ENCODE measurements at regions not wholly inside any gene's neighbourhood (a gene's known extent, or its start where the extent isn't known, plus 50 kb on each side); places are given as distances from the start of the nearest gene placed in this dataset.

- Histone ChIP-seq H2BK15ac (ENCODE audit: low read depth, low read length) (no peak overlapping the region), H3K27me3 (ENCODE audit: insufficient read depth, low read length) (no peaks in the 10 kb centered on the region), H3K79me2 (ENCODE audit: insufficient read depth, low read length) (no peaks in the 10 kb centered on the region), H2BK120ac (ENCODE audit: low read depth, low read length, poor library complexity, severe bottlenecking) (no peak overlapping the region), H2AFZ (ENCODE audit: low read length) (no peak overlapping the region), H4K91ac (ENCODE audit: insufficient read length, low read depth, low read length) (no peak overlapping the region), H3K56ac (ENCODE audit: insufficient read length, low read depth, low read length) (no peak overlapping the region), H4K20me1 (ENCODE audit: control insufficient read depth, insufficient read depth, insufficient read length) (no peaks in the 10 kb centered on the region), H3K79me1 (ENCODE audit: insufficient read depth, low read depth, low read length, poor library complexity, severe bottlenecking) (no peaks in the 10 kb centered on the region), H3K18ac (ENCODE audit: insufficient read length, low read depth, low read length) (no peak overlapping the region), H2BK12ac (ENCODE audit: insufficient read length, low read depth, low read length) (no peak overlapping the region), H3K9ac (ENCODE audit: extremely low read depth, insufficient read length, low read length) (no peak overlapping the region), H3K23me2 (ENCODE audit: insufficient read length, low read depth, low read length, poor library complexity, severe bottlenecking) (no peaks in the 10 kb centered on the region), H3K4me2 (ENCODE audit: insufficient read depth, insufficient read length, low read length) (no peak overlapping the region), H4K5ac (ENCODE audit: insufficient read length, low read depth, low read length) (no peak overlapping the region), H3K23ac (ENCODE audit: insufficient read length, low read depth, low read length) (no peak overlapping the region), H2AK5ac (ENCODE audit: insufficient read length, low read length) (no peak overlapping the region), H3K9me3 (ENCODE audit: control insufficient read depth, low read depth, low read length) (no peaks in the 10 kb centered on the region), H2BK5ac (ENCODE audit: insufficient read length, low read length) (no peak overlapping the region), H3T11ph (ENCODE audit: low read length) (no peak overlapping the region), H3K14ac (ENCODE audit: insufficient read depth, low read length) (no peak overlapping the region), H3K4me1 (ENCODE audit: insufficient read depth, low read length) (peaks cover 3% of the 10 kb centered on the region; the same call in 1 of the 2 replicates), H2BK20ac (ENCODE audit: low read depth, low read length, poor library complexity, severe bottlenecking) (no peak overlapping the region), H3K27ac (ENCODE audit: insufficient read length, low read depth, low read length) (no peak overlapping the region), H3K4ac (ENCODE audit: low read depth, low read length) (no peak overlapping the region), H4K8ac (replicated peaks; ENCODE audit: insufficient read length, low read depth, low read length) (no peak overlapping the region)
- Mint-ChIP-seq H3K4me1 (peaks cover 23 to 41% of the 10 kb centered on the region in 2 experiments), H3K36me3 (ENCODE audit: insufficient read depth in 1 of 3, low read depth in 3 of 3) (peaks cover 0 to 5% (median 0%) of the 10 kb centered on the region in 3 experiments; a peak in 2 of 7 replicates), H3K9me3 (no peaks in the 10 kb centered on the region; a peak in 1 of 5 replicates), H3K27me3 (ENCODE audit: low read depth) (peaks cover 14% of the 10 kb centered on the region), H3K27ac (no peak overlapping the region), H3K4me3 (no peak overlapping the region)
- no peak for TF ChIP-seq CTCF (conservative IDR thresholded peaks at IDR 0.05)
- WGBS (ENCODE audit: extremely low coverage, insufficient read length, low lambda C conversion rate) = no CpG with 5 or more reads among the region's 5 CpGs
- DNase-seq = no peak
Observed at GRCh38 chr20:57027777-57028176, 238.7 kb downstream of the BMP7 start.
